ENCODE measurements at regions not wholly inside any gene's neighbourhood (a gene's known extent, or its start where the extent isn't known, plus 50 kb on each side); places are given as distances from the start of the nearest gene placed in this dataset.

DNA sequence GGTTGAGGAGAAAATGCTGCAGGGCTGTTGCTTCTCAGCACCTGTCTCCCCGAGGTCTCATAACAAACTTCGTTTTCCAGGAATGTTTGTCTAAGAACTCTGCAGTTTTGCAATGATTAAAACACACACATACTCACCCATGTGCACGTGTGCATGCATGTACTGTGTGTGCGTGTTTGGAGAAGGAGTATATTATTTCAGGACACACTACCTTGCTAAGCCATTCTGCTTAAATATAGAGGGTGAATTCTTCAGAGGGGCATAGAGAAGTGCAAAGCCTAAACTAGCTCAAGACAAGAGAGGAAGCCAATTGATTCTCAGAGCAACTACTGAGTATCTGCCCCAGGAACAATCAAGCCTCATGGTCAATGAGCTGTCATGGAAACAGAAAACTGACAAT is 298.4 kb upstream of the MGMT start:
- no peak overlapping the region for H3K27ac ChIP-seq
- TF ChIP-seq, protein P1, sequence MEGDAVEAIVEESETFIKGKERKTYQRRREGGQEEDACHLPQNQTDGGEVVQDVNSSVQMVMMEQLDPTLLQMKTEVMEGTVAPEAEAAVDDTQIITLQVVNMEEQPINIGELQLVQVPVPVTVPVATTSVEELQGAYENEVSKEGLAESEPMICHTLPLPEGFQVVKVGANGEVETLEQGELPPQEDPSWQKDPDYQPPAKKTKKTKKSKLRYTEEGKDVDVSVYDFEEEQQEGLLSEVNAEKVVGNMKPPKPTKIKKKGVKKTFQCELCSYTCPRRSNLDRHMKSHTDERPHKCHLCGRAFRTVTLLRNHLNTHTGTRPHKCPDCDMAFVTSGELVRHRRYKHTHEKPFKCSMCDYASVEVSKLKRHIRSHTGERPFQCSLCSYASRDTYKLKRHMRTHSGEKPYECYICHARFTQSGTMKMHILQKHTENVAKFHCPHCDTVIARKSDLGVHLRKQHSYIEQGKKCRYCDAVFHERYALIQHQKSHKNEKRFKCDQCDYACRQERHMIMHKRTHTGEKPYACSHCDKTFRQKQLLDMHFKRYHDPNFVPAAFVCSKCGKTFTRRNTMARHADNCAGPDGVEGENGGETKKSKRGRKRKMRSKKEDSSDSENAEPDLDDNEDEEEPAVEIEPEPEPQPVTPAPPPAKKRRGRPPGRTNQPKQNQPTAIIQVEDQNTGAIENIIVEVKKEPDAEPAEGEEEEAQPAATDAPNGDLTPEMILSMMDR (conservative IDR thresholded peaks at IDR 0.05) = no peak

DNA sequence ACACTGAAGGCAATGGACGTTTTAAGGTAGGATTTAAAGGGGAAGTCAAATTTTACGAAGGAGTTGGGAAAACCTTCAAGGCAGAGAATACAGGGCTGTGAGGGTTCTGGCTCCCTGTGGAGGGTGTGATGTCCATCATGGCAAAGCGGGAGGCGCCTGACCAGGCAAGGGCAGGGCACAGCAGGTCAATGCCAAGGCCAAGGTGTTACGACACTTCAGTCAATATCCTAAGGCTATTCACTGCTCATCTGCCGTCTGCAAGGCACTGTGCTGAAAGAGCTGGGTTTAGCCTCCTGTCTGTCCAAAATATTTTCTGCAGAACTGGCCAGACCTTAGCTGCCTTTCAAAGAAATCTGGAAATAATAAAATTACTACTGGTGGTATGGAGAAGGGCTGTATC is 297.9 kb upstream of the MGMT start:
- no peak overlapping the region for H3K27ac ChIP-seq
- TF ChIP-seq, protein P1 (conservative IDR thresholded peaks at IDR 0.05) = no peak

DNA sequence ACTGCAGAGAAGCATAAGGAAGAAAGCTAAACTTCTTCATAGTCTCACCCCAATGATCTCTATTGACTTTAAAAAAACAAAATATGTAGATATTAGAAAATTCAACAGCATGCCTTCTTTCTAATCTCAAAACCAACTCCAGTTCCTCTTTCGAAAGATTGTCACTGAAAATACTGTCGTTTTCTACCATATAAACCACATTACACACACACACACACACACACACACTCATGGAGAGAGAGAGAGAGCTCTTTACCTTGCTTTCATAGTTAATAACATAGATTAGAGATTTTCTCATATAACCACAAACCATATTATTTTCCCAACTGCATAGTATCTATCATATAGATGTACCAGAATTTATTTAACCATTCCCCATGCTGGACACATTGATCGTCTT is 296.2 kb upstream of the MGMT start:
- no peak overlapping the region for H3K27ac ChIP-seq
- TF ChIP-seq, protein P1 (conservative IDR thresholded peaks at IDR 0.05) = no peak

DNA sequence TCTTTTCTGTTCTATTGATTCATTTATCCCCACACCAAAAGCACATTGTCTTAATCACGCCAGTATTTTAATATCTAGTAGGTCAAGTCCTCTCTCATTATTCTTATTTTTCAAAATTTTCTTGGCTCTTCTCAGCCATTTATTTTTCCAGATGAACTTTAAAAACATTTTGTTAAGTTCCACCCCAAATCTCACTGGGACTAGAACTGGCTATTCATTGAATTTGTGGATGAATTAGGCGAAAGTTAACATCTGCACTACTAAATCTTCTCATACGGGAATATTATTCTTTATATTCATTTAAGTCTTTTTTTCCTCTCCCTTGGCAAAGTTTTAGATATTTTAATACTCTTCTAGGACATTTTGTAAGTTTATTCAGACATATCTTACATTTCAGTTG is 295.2 kb upstream of the MGMT start:
- no peak overlapping the region for H3K27ac ChIP-seq
- TF ChIP-seq, protein P1 (conservative IDR thresholded peaks at IDR 0.05) = no peak

DNA sequence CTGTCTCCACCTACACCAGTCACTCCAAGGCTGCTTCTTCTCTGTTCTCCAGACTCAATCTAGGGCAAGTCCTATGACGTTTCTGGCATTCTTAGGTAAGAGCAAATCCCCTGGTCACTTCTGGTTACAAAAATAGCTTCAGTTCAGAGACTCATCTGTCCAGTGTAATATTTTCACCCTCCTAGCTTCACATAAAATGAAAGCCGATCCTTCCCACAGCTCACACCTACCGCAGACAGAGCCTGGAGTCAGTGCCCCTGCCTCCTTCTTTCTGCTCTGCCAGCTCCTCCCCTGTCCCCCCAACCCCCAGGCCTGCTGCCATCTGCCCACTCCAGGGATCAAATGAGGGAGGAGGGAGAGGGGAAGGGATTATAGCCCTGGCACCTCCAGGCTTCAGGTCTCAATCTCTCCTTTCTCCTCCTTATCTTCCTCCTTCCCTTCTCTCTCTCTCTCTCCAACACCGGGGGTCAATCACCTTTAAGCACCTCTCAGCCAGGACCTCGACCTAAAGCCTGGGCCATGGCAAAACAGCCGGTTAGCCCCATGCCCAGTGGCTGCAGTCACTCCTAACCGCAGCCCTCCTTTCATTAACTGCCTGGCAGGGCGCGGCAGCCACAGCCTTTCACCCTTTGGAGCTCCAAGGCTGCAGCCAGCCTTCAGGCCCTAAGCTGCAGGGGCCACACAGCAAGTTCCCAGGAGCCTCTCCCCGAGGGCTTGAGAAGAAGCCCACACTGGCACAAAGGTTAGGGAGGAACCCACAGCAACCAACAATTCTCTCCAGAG is 292.6 kb upstream of the MGMT start:
- H3K27ac ChIP-seq = no peak overlapping the region
- TF ChIP-seq, protein P1 (conservative IDR thresholded peaks at IDR 0.05) = no peak

DNA sequence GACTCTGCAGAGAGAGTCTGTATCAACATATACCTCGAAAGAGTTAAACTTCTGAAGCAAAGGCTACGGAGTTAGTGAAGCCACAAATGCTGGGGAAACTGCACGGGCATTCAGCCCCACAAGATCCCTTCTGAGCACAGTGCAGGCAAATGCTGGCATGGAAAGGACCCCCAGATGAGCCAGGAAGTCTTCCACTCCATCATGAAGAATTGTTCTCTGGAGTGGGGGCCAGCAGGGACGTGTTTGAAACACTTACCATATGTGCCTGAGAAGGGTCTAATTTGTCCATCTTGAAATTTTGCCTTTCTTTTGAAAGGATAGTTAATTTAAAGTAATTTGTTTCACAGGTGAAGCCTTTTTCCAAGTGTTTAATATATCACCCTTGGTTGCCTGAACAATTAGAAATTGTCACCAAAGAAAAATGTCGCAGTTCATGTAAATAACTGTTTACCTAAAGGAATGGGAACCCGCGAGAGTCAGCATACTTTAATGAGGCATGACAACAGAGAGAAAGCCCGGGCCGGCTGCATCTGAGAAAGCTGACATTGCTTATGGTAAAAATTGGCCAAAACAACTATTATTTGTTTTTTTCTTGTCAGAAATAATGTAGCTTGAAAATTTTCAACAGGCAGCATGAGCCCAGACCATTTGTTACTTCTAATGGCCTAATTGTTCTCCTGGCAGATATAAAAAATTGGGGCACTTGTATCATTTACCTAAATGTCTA is 287.6 kb upstream of the MGMT start:
- H3K27ac ChIP-seq = no peak overlapping the region
- TF ChIP-seq, protein P1 (conservative IDR thresholded peaks at IDR 0.05) = no peak

DNA sequence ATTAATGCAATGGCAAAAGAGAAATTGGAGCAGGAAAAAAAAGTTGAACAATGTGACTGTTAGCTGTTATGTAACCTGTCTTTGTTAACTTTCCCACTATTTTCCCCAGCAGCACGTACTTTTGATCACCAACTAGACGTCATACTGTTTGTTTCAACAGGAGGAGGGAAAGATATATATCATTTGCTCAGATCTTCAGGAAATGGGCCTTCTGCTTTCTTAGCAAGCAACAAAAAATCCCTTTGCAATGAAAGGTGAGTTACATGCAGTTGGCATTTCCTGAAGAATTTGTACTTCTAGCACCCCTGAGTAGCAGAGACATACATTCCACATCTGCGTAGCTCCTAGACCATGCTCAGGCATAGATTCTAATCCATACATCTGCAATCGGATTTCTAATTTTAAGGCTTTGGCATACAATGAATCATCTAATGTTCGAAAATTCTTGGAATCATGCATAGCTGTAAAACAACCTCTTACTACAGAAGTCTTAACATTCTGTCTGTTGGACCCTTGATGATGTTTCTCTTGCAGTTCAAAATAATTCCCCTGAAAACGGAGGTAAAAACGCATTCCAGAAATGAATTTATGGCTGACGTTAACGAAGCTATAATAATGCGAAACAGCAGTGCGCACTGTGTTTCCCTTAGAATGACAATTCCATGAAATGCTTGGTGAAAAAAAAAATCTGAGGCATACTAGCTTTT is 286.9 kb upstream of the MGMT start:
- TF ChIP-seq, protein P1 (conservative IDR thresholded peaks at IDR 0.05) = no peak
- no peak overlapping the region for H3K27ac ChIP-seq
